Pulmonary artery endothelial cell (primary cell): ENCODE measurements at regions not wholly inside any gene's neighbourhood (a gene's known extent, or its start where the extent isn't known, plus 50 kb on each side); places are given as distances from the start of the nearest gene placed in this dataset.
"Not testable (repeated sequence)": the region's sequence is repeated elsewhere in the genome, so short reads cannot be mapped to it uniquely, and the experiment has no call there.

ENCODE experiments used
- DNase-seq: peaks from one replicate; pipeline ENCODE4 v3.0.0-alpha.2; 2011; ENCODE audit warnings: low read depth, low spot score

DNA sequence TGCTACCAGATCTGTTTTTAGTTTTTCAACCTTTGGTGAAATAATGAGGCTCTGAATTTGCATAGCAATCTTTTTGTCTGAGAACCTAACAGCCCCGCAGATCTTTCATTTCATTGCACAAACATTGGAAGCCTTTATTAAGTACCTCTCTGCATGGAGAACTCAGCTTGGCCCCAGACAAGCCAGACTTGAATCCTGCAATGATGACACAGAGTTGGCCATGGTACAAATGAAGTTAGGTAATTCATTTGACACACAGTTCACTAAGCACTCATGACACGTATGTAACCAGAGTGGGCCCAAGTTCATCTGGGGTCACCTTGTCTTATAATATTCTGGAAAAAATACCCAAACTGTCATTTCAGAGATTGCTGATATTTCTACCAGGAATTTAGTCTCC, 439.1 kb upstream of the ID2 start:
- DNase-seq: no peak

DNA sequence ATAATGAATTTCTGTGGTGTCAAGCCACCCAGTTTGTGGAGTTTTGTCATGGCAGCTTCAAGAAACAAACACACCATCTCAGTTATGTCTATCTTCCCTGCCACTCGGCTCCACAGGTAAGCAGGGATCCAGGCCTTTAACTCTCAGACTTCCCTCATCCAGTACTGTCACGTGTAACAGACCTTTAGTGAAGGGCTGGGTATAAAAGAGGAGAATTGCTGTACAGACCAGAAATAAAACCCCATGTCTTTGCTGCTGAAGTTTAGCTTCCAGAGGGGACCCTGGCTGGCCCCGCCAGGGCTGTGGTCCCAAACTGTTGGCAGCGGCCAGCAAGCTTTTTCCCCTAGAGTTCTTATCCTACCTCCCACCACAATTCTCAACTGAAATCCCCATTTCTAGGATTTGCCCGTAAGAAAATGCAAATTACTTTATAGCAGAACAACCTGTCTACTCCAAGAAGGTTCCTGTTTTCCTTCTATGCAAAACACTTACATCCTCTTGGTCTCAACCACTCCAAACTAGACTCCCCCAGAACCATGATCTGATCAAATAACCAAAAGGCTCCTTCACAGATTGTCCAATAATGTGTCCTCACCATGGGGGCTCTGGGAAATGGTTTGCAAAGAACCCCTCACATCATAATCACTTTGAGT, 438.0 kb upstream of the ID2 start:
- DNase-seq: no peak

DNA sequence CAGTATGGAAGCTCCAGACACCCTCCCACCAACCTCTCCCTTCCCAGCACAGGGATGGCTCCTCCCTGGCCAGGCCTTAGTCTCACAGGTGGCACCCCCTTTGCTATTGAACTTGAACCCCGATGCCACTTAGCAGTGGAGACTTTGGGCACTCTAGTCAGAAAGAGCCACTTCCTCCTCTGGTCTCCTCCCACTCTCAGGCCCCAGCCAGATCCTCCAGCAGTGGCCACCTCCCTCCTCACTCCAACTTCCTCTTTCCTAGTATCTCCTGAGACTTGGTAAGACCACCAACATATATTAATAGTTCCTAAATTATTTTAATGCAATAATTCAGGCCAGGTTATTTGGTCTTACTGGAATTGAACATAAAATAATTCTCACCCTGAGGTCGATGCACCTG, 437.2 kb upstream of the ID2 start:
- DNase-seq: no peak

DNA sequence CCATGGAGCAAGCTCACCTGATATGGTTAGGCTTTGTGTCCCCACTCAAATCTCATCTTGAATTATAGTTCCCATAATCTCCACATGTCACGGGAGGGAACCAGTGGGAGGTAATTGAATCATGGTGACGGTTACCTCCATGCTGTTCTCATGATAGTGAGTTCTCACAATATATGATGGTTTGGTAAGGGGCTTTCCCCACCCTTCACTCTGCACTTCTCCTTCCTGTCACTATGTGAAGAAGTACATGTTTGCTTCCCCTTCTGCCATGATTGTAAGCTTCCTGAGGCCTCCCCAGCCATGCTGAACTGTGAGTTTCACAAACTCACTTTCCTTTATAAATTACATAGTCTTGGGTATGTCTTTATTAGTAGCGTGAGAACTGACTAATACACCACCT, 435.7 kb upstream of the ID2 start:
- no peak for DNase-seq

DNA sequence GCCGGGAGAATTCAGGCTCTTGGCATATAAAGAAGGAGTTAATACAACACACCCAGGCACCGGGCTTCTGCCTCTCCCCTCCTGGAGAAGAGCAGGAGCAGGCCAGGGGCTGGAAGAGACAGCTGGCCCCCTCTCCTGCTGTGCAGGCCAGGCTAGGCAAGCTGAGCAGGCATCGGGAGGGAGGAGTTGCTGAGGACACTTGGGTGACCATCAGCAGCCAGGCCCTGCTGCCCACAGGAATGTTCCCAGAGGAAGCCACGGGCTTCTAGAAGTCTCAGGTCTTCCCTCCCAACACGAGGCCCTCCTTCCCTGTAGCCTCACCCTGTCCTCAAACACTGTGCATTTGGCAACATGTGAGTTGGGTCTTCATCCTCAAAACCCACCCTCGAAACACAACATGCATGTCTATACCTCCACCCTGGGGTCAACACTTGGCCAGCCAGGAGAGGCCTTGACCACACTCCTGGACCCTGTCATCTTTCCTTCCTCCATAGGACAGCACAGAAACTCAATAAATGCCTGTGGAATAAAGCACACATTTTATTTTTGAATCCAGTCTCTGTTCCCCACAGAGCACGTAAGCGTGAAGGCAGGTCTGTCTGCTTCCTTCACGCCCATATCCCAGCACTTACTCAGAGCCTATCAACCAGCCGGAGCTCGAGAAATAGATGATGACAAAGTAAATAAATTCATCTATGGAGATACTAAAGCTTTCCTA, 433.8 kb upstream of the ID2 start:
- no peak for DNase-seq

DNA sequence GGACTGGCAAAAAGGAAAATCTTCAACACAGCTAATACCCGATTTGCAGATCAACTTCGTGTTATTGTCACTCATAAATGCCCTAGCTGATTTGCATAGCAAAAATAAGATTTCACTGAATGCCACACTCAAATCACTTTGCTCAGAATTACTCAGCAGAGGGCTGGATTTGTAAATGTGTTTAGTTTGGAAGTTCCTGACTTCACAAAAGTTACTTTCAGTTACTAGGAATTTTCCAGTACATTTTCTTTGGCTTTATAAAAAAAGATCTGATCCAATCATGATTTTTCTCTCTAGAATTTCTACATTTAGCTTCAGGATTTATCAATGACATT, 433.3 kb upstream of the ID2 start:
- DNase-seq: no peak

DNA sequence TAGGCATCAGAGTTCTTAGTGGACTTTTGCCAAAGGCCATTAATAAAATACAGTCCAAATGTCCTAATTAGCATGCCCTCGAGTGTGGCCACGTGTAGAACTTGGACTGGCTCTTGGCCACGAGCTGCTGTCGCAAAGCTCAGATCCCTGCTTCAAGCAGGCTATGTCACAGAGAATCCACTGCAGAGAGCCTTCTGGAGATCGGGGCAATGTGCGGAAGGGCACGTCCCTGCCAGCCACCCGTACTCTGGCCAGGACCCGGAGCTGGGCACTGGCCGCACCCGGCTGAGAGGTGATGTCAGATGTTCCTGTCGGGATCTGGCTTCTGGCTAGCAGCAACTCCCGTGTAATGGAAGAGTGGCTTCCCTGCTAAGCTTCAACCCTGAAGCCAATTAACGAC, 432.7 kb upstream of the ID2 start:
- no peak for DNase-seq

DNA sequence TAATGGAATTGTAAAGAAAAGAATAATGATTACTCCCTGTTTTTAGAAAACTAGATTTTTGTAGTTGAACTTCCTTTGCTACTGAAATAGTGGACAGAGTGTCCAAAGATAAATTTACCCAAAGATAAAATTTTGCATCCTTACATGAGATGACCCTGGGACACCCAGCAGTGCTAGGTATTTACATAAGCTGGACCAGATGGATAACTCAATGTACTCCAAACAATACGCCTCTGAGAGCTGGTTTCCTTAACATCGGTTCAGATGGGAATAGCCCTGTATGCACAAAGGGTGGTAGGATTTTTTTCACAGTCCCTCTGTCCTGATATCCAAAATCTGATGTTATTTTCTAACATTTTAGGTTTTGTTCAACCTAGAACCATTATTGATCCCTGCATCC, 432.1 kb upstream of the ID2 start:
- no peak for DNase-seq

DNA sequence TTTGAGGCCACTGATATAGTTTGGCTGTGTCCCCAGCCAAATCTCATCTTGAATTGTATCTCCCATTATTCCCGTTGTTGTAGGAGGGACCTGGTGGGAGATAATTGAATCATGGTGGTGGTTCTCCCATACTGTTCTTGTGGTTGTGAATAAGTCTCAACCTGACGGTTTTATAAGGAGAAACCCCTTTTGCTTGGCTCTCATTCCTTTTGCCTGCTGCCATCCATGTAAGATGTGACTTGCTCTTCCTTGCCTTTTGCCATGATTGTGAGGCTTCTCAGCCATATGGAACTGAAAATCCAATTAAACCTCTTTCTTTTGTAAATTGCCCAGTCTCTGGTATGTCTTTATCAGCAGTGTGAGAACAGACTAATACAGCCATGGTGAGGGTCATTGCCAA, 431.6 kb upstream of the ID2 start:
- DNase-seq: not testable (repeated sequence)

DNA sequence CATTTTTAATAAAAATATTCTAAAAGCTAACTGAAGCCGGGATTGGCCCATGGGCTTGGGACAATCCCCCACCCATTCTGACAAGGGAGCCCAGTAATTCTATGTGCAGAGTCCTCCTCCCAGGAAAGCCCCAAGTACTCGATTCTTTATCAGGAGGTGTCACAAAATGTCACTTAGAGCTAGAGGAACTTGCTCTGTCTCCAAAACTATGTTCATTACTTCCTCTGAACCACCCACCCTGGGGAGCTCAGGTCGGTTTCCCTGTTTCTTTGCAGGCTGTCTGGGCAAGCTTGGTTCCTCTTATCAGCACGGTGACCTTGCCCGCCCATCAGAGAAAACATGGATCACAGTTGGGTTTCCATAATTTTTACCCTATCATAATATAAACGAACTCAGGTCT, 430.6 kb upstream of the ID2 start:
- no peak for DNase-seq

DNA sequence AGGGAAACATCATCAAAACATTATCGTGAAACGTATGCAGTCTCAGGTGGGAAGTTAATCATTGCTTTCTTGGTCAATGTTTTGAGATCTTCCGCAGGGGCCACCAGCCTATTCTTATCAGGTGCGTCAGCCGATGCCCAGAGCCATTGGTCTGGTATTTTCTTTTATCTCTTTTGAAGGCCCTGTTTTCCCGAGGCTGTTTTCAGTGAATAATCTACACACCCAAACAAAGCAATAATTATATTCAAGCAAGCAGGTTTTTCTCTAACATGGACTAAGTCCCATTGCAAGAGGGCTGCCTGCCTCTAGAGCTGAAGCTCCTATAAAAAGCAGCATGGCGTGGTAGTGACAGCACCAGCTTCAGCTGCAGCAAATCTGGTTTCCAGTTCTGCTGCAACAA, 430.0 kb upstream of the ID2 start:
- no peak for DNase-seq

DNA sequence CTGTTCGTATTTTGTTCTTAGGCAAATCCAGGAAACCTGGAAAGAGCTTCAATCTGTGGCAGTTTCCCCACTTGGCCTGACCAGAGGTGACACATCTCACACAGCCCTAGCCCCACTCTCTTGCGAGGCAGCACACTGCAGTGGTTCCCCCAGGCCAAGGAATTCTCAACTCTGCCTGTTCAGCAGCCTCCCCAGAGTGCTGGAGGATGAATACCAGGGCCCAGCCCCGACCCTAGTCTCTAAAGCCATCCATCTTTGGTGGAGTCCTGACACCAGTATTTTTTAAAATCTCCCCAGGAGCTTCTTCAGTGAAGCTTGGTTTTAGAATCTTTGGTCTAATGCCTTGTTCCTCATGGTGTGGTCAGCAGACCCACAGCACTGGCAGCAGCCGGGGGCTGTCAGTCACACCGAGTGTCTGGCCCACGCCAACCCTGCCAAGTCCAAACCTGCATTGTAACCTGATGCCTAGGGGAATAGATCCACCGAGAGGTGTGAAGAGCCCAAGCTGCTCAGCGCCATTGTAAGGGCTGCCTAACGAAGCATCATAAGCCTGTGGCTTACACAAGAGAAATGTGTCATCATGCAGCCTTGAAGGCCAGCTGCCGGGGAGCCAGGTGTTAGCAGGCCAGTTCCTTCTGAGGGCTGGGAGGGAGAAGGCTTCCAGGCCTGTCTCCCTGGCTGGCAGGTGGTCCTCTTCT, 428.7 kb upstream of the ID2 start:
- no peak for DNase-seq

DNA sequence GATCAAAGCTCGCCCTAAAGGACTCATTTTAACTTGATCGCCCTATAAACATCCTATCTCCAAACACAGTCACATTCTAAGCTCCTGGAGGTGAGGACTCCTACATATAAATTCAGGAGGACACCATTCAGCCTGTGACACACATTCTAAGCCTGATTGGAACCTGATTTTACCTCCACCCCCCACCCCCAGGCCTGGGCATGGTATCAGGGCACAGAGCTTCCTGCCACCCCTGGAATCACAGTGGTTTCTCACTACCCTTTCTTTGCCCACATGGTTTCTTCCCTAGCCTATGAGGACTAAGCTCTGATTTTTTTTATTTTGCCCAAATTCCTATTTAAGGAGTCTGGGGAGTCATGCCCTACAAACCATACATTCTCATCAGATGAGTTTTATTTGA, 428.1 kb upstream of the ID2 start:
- no peak for DNase-seq

DNA sequence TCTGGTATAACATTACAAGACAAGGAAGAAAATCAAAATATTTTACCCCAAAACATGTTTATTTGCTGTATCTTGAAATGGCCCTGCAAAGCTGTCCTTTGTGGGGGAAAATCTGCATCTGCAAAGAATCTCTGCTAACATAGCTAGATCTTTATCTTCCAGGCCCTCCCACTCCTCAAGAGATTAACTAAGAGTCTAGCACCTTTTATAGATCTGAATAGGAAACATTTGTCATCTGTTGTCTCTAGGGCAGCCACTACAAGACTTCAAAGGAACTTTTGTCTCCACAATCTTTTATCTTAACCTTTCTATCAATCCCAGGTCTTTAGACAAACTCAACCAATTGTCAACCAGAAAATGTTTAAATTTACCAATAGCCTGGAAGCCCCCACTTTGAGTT, 427.6 kb upstream of the ID2 start:
- not testable (repeated sequence) for DNase-seq

DNA sequence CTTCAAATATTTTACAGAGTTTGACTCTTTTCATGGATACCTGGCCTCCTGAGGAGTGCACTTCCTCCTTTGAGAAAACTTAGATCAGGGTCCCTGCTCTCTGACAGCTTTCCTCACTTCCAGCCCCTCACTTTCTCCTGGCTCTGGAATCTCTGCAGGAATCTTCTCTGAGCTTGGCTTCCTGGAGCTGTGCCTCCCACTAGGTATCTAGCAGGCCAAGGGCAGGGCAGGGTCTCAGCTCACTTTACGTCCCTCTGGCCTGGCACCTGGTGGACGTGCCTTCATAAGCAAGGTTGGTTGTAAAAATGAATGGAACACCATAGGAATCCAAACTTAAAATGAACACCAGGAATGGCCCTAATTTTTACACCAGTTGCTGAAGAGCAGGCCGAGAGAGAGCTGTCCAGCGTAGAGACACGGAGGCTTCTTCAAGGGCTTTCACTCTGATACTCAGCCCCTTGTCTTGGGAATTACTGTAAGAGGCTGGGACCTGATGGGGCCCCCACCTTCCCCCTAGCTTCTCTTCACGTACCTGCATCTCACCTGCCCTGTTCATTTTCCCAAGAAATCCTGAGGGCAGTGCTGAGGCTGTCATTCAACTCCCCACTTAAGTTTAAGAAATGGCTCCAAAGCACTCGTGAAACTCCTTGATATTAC, 426.9 kb upstream of the ID2 start:
- no peak for DNase-seq

DNA sequence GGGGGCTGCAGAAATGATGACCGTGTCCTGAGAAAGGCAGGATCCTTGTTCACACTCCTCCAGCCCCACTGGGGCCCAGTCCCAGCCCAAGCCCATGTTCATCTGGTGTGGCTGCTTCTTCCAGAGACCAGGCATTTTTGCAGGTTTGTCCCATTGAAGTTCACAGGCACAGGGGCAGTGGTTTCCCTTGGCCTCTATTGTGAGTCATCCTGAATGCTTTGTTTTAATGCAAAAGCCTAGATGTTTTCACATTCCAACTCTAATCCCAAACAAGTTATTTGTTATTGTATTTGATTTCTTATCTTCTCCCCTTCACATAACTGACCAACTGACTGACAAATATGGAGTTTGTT, 426.4 kb upstream of the ID2 start:
- DNase-seq: no peak

DNA sequence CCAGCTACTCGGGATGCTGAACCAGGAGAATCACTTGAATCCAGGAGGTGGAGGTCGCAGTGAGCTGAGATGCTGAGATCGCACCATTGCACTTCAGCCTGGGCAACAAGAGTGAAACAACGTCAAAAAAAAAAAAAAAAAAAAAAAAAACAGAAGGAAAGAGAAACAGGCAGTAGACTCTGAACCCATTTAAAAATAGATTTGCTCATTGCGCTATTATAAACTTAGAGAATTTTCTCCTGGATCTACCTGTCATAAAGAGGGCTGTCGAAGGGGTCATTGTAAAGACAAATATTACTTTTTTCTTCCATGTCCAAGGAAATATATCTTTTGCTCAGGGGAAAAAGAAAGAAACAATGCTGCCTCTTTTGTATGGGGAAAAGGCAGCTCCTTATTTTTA, 425.0 kb upstream of the ID2 start:
- DNase-seq: no peak

DNA sequence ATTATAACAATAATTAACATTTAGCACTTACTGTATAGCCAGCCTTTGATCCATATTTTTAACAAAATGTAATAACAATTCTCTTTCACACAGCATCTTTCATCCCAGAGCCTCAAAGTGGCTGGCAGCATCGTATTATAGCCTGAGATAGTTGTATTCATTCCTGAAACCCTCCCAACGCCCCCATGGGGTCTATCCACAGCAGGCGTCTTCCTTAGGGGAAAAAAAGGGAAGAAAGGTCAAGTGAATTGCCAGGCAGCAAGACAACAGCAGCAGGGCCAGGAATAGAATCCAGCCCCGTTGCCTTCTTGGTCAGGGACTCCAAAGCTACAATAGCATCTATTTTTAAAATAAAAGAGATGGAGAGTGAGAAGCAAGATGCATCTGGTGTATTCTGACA, 424.4 kb upstream of the ID2 start:
- DNase-seq: no peak

DNA sequence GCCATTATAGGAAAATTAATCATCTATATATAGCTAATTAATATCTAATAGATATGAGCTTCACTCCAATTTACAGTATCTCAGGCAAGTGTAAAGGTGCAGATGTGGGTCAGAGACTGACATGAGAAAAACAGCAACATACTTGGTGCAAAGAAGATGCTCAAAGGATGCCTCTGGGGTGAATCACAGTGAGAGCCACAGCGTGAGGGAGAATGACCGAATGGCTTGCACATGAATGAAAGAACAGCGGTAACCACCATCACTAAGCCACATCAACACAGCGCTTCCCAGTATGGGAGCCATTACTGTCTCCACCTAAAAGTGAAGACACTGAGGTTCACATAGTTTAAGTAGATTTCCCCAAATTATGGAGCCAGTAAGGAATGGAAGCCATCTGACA, 423.4 kb upstream of the ID2 start:
- DNase-seq: no peak

DNA sequence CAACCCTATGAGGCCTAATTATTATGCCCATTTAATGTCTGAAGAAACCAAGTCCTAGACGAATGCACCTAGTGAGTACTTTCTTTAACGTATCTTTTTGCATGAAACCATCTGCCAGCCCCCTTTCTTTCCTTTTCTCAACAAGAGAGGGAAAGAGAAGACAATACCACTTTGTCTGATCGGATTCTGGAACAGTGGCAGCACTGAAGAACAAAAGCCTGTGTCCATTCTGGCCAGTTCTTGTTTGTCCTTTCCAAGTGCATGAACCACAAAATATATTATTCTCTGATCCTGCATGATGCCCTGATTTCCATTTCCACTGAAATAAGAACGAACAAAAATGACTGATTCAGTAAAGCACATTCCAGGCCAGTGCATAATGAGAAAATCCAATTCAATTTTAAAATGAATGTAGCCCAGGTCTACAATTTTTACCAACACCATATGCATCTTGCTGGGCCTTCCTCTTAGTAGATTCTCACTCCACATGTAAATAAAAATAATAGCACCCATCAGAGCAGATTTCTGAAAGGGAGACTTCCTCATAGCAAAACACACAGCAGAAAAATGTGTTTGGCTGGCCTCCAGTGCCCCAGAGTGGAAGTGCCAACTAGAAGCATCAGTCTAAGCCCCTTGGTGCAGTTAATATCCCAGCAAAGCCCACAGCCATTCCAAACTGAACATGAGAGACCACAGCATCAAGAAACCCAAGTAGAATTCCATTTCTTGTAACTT, 422.6 kb upstream of the ID2 start:
- DNase-seq: no peak

DNA sequence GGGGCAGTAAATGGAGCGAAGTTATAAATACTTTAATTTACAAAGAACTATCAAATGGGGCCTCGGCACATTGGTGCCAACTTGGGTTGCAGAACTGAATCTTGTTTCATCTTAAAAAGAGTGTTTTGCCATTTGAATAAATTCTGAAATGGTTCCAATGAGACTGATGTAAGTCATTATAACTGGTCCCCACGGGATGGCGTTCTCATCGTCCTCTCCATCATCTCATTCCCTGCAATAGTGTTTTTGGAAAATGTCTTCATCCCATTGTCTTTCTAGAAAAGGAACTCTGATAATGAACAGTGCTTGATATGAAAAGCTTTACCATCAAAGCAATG, 422.0 kb upstream of the ID2 start:
- DNase-seq: no peak

DNA sequence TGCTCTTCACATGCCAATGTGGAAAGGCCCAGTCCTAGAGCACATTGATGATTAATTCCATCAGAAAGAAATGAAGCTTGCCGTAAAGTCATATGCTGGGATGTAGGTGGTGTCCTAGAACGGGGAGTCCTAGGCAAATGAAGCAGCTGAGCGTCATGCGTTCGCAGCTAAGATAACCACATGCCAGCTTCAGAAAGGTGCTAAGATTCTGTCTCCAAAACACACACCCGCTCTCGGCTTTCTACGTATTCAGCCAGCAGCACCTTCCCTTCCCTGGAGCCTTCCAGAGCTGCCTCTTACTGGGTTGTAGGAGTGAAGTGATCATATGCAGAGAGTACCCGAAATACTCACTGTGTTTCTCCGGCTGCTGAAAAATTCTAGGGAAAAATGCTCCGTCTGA, 421.6 kb upstream of the ID2 start:
- no peak for DNase-seq
